Spleen (tissue), 7 donors: ENCODE measurements at regions not wholly inside any gene's neighbourhood (a gene's known extent, or its start where the extent isn't known, plus 50 kb on each side); places are given as distances from the start of the nearest gene placed in this dataset.

Experiments
- CTCF ChIP-seq, 11 experiments: fragments of 200-600 bp in 7 of 11; fragments of 450-650 bp in 4 of 11; sonication (generic) in 4 of 11; IDR thresholded peaks in 8 of 11; conservative IDR thresholded peaks in 3 of 11; 1 replicate in 7 of 11; 2 replicates in 4 of 11; pipeline versions ENCODE4 v1.4.0 to v1.8.0; 2016 to 2021; ENCODE audit warnings: antibody characterized with exemption in 11 of 11, inconsistent platforms in 4 of 11, mild to moderate bottlenecking in 1 of 11
- POLR2AphosphoS5 ChIP-seq, 3 donors: sonication (generic); formaldehyde crosslinking; IDR thresholded peaks; one replicate each; pipeline ENCODE4 v1.5.1; 2017; ENCODE audit warnings: antibody characterized with exemption in 3 of 3
- donor health status: DM: no; HTN: no; CAD: no; lungs with moderate emphysema.
- donor health status: DM: no; HTN: no; CAD: no.
- donor health status: DM: no; HTN: no; CAD: no.

- TF ChIP-seq CTCF (IDR thresholded peaks at IDR 0.05 in 8 of 11, conservative IDR thresholded peaks at IDR 0.05 in 3 of 11) = no peak
- no peak for TF ChIP-seq POLR2AphosphoS5 (IDR thresholded peaks at IDR 0.05)
Observed at GRCh38 chr4:84239278-84239845, 259.7 kb downstream of the NKX6-1 start.
